ENCODE measurements at regions not wholly inside any gene's neighbourhood (a gene's known extent, or its start where the extent isn't known, plus 50 kb on each side); places are given as distances from the start of the nearest gene placed in this dataset.

- DNase-seq (ENCODE audit: low spot score in 2 of 2), result no peak
- Histone ChIP-seq H3K27ac (no peak overlapping the region), H3K9me3 (peaks cover 0 to 14% of the 10 kb centered on the region in 2 donors), H3K4me3 (no peak overlapping the region), H3K4me1 (no peaks in the 10 kb centered on the region), H3K36me3 (no peaks in the 10 kb centered on the region), H3K27me3 (no peaks in the 10 kb centered on the region)
- no peak for TF ChIP-seq CTCF (IDR thresholded peaks at IDR 0.05)
- intact Hi-C loops (cut with DNase I), result no loop called here
Observed at GRCh38 chr13:90519157-90519556, 828.3 kb upstream of the MIR17HG start.

- Histone ChIP-seq H3K27me3 (no peaks in the 10 kb centered on the region), H3K9me3 (peaks cover 0 to 10% of the 10 kb centered on the region in 2 donors), H3K36me3 (no peaks in the 10 kb centered on the region), H3K4me1 (no peaks in the 10 kb centered on the region), H3K27ac (no peak overlapping the region), H3K4me3 (no peak overlapping the region)
- intact Hi-C loops (cut with DNase I), result no loop called here
- DNase-seq (ENCODE audit: low spot score in 2 of 2), result no peak
- TF ChIP-seq CTCF (IDR thresholded peaks at IDR 0.05), result no peak
Observed at GRCh38 chr13:90526711-90527110, 820.8 kb upstream of the MIR17HG start.

DNA sequence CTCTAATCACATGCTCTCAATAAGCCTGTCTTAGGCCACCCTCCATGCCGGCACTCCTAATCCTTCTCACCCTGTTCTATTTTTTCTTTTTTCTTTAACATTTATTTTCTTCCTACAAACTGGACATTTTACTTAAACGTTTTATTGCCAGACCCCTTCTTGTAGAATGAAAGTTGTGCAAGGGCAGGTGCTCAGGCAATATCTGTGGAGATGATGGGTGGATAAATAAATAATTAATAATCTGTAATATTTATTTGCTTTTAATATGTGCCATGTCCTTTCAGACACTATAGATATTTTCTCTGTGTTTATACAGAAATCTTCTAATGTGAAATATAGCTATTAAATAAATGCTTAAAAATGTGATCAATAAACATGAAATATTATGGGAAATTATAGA lies 815.7 kb upstream of the MIR17HG start:
- no peak for TF ChIP-seq CTCF (IDR thresholded peaks at IDR 0.05)
- intact Hi-C loops (cut with DNase I), result no loop called here
- no peaks in the 10 kb centered on the region for H3K4me1 ChIP-seq
- H3K4me3 ChIP-seq, result no peak overlapping the region
- H3K36me3 ChIP-seq, result no peaks in the 10 kb centered on the region
- H3K27me3 ChIP-seq, result no peaks in the 10 kb centered on the region
- no peak for DNase-seq (ENCODE audit: low spot score in 2 of 2)
- no peaks in the 10 kb centered on the region for H3K9me3 ChIP-seq
- H3K27ac ChIP-seq, result no peak overlapping the region

- Histone ChIP-seq H3K36me3 (no peaks in the 10 kb centered on the region), H3K9me3 (no peaks in the 10 kb centered on the region), H3K27me3 (no peaks in the 10 kb centered on the region), H3K4me3 (no peak overlapping the region), H3K4me1 (no peaks in the 10 kb centered on the region), H3K27ac (no peak overlapping the region)
- intact Hi-C loops (cut with DNase I), result no loop called here
- no peak for TF ChIP-seq CTCF (IDR thresholded peaks at IDR 0.05)
- no peak for DNase-seq (ENCODE audit: low spot score in 2 of 2)
Observed at GRCh38 chr13:90532861-90533492, 814.5 kb upstream of the MIR17HG start.

- intact Hi-C loops (cut with DNase I), result no loop called here
- no peak overlapping the region for H3K27ac ChIP-seq
- no peak overlapping the region for H3K4me3 ChIP-seq
- no peaks in the 10 kb centered on the region for H3K9me3 ChIP-seq
- no peak for DNase-seq (ENCODE audit: low spot score in 2 of 2)
- no peaks in the 10 kb centered on the region for H3K36me3 ChIP-seq
- no peaks in the 10 kb centered on the region for H3K27me3 ChIP-seq
- TF ChIP-seq CTCF (IDR thresholded peaks at IDR 0.05), result no peak
- no peaks in the 10 kb centered on the region for H3K4me1 ChIP-seq
Observed at GRCh38 chr13:90533866-90534265, 813.6 kb upstream of the MIR17HG start.
